Loucy (cell line): ENCODE measurements at regions not wholly inside any gene's neighbourhood (a gene's known extent, or its start where the extent isn't known, plus 50 kb on each side); places are given as distances from the start of the nearest gene placed in this dataset.

Experiments used
- H2AFZ ChIP-seq: fragments of 200-600 bp; sonication (generic); 2 replicates; pipeline ENCODE4 v1.6.0; 2016; ENCODE audit warnings: antibody characterized with exemption, mild to moderate bottlenecking, low read length, moderate library complexity
- H3F3A ChIP-seq: fragments of 200-600 bp; 2 replicates; pipeline ENCODE4 v1.6.0; 2016; ENCODE audit warnings: antibody characterized with exemption, low read depth, mild to moderate bottlenecking
- H3K27me3 ChIP-seq: fragments of 200-600 bp; sonication (generic); 2 replicates; pipeline ENCODE4 v1.6.1; 2014; ENCODE audit warnings: low read length, mild to moderate bottlenecking; ENCODE audit not compliant: insufficient read depth, poor library complexity, severe bottlenecking
- H3K36me3 ChIP-seq: fragments of 200-600 bp; sonication (generic); 2 replicates; pipeline ENCODE4 v1.6.1; 2016; ENCODE audit warnings: low read length; ENCODE audit not compliant: insufficient read depth
- H3K4me1 ChIP-seq: fragments of 200-600 bp; sonication (generic); 2 replicates; pipeline ENCODE4 v1.5.1; 2014; ENCODE audit warnings: low read length, mild to moderate bottlenecking; ENCODE audit not compliant: insufficient read depth, poor library complexity, severe bottlenecking
- H3K4me2 ChIP-seq: fragments of 200-600 bp; sonication (generic); 2 replicates; pipeline ENCODE4 v1.6.0; 2014; ENCODE audit warnings: antibody characterized with exemption, low read length, low read depth, mild to moderate bottlenecking; ENCODE audit not compliant: poor library complexity, severe bottlenecking
- H3K4me3 ChIP-seq: fragments of 200-600 bp; sonication (generic); 2 replicates; pipeline ENCODE4 v1.5.1; 2014; ENCODE audit warnings: low read length, mild to moderate bottlenecking, mixed read lengths; ENCODE audit not compliant: poor library complexity, severe bottlenecking
- H3K79me2 ChIP-seq: fragments of 200-600 bp; sonication (generic); 2 replicates; pipeline ENCODE4 v1.6.1; 2014; ENCODE audit warnings: low read length; ENCODE audit not compliant: insufficient read depth
- H3K9ac ChIP-seq: fragments of 200-600 bp; sonication (generic); 2 replicates; pipeline ENCODE4 v1.6.0; 2014; ENCODE audit warnings: mild to moderate bottlenecking, low read depth, low read length, moderate library complexity; ENCODE audit not compliant: poor library complexity, severe bottlenecking
- H3K9me2 ChIP-seq: fragments of 200-600 bp; sonication (generic); replicated peaks from 2 replicates; pipeline ENCODE4 v1.6.1; 2016; ENCODE audit warnings: low read depth, low read length, mixed read lengths
- H3K9me3 ChIP-seq: fragments of 200-600 bp; sonication (generic); 2 replicates; pipeline ENCODE4 v1.6.1; 2014; ENCODE audit warnings: mild to moderate bottlenecking, antibody characterized with exemption, low read length, low read depth; ENCODE audit not compliant: insufficient read depth
- H4K20me1 ChIP-seq: fragments of 200-600 bp; sonication (generic); 2 replicates; pipeline ENCODE4 v1.6.0; 2014; ENCODE audit warnings: antibody characterized with exemption, low read length, mild to moderate bottlenecking; ENCODE audit not compliant: insufficient read depth, poor library complexity, severe bottlenecking
- CTCF ChIP-seq: fragments of 200-600 bp; sonication (generic); conservative IDR thresholded peaks from 2 replicates; pipeline ENCODE4 v1.5.1; 2014; ENCODE audit warnings: mild to moderate bottlenecking, antibody characterized with exemption, low read length
- EZH2phosphoT487 ChIP-seq: fragments of 200-600 bp; IDR thresholded peaks from 2 replicates; pipeline ENCODE4 v1.6.1; 2018; ENCODE audit warnings: antibody characterized with exemption, mild to moderate bottlenecking, moderate library complexity, borderline replicate concordance

- TF ChIP-seq EZH2phosphoT487 (no peak), CTCF (no peak)
- Histone ChIP-seq H2AFZ (no peak overlapping the region), H3F3A (no peaks in the 10 kb centered on the region), H3K4me3 (no peak overlapping the region), H3K4me1 (no peaks in the 10 kb centered on the region), H3K9me2 (0 out of 2 replicates have a peak, but pooled peaks cover 6% of the 10 kb centered on the region), H3K9ac (no peak overlapping the region), H3K79me2 (no peaks in the 10 kb centered on the region), H3K9me3 (no peaks in the 10 kb centered on the region), H3K27me3 (no peaks in the 10 kb centered on the region), H3K4me2 (no peak overlapping the region), H3K36me3 (no peaks in the 10 kb centered on the region), H4K20me1 (no peaks in the 10 kb centered on the region)
Observed at GRCh38 chr7:54888734-54889082, 129.7 kb upstream of the SEC61G start.

DNA sequence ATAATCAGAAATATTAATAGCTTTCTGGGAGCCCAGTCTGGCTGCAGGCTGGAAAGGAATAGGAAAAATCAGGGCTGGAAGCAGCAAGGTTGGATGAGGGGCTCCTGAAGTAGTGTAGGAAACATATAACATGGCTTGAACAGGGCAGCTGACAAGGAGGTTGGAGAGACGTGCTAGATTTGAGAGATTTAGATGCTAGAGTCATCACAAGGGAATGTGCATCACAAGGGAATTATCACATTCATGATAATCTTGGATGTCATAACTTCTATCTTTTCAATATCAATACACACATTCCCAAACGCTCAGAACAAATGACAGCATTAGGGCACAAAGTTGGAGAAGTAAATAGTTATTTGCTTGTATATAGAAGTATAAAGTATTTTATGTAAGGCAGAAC is 120.9 kb upstream of the EGFR start:
- TF ChIP-seq CTCF (no peak), EZH2phosphoT487 (no peak)
- H3K27me3 ChIP-seq = no peaks in the 10 kb centered on the region
- no peak overlapping the region for H2AFZ ChIP-seq
- no peaks in the 10 kb centered on the region for H3K9me3 ChIP-seq
- no peak overlapping the region for H3K4me3 ChIP-seq
- no peaks in the 10 kb centered on the region for H3K36me3 ChIP-seq
- H3K9ac ChIP-seq = no peak overlapping the region
- no peaks in the 10 kb centered on the region for H3F3A ChIP-seq
- H3K79me2 ChIP-seq = no peaks in the 10 kb centered on the region
- H4K20me1 ChIP-seq = no peaks in the 10 kb centered on the region
- no peaks in the 10 kb centered on the region for H3K4me1 ChIP-seq
- H3K9me2 ChIP-seq = no peaks in the 10 kb centered on the region
- H3K4me2 ChIP-seq = no peak overlapping the region

- Histone ChIP-seq H4K20me1 (no peaks in the 10 kb centered on the region), H3K9ac (no peak overlapping the region), H3K4me3 (no peak overlapping the region), H3F3A (no peaks in the 10 kb centered on the region), H3K4me1 (no peaks in the 10 kb centered on the region), H3K79me2 (no peaks in the 10 kb centered on the region), H3K4me2 (no peak overlapping the region), H3K9me3 (no peaks in the 10 kb centered on the region), H3K9me2 (no peaks in the 10 kb centered on the region), H2AFZ (no peak overlapping the region), H3K36me3 (no peaks in the 10 kb centered on the region), H3K27me3 (no peaks in the 10 kb centered on the region)
- TF ChIP-seq CTCF (no peak), EZH2phosphoT487 (no peak)
Observed at GRCh38 chr7:54898659-54899340, 120.0 kb upstream of the EGFR start.
